Fibroblast of skin of back (primary cell): ENCODE measurements at regions not wholly inside any gene's neighbourhood (a gene's known extent, or its start where the extent isn't known, plus 50 kb on each side); places are given as distances from the start of the nearest gene placed in this dataset.
"Not testable (repeated sequence)": the region's sequence is repeated elsewhere in the genome, so short reads cannot be mapped to it uniquely, and the experiment has no call there.

Source experiments
- DNase-seq: peaks from one replicate; pipeline ENCODE4 v3.0.0-alpha.2; 2013

DNA sequence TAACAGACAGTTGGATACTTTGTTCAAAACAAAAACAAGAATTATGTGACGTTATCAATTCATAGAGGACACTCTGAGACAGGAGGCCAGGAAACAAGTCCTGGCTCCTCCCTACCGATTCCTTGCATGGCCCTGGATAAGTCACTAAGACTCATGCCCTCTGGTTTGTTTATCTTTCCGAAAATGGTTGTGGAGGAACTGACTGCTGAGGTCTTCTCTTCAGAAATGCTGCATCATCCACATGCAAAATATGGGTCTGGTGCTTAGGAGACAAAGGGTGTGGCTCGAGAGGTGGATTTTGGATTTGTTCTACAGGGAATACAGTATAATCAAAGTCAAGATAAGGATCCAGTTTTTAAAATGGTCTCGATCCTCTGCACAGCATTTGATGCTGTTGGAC is 130.9 kb downstream of the RELL1 start:
- no peak for DNase-seq

DNA sequence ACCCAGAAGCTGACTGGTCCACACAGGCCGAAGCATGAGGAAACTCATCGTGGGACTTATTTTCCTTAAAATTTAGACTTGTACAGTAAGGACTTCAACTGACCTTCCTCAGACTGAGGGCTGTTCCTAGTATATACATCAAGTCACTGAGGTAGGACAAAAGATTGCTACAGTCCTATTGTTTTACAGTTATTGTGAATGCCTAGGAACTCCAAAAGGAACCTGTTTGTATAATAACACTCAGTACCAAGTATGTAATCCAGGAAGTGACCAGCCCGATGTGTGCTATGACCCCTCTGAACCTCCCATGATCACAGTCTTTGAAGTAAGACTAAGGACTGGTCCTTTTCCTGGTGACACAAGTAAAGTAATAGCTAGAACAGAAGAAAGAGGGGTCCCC is 136.3 kb downstream of the RELL1 start:
- not testable (repeated sequence) for DNase-seq

DNA sequence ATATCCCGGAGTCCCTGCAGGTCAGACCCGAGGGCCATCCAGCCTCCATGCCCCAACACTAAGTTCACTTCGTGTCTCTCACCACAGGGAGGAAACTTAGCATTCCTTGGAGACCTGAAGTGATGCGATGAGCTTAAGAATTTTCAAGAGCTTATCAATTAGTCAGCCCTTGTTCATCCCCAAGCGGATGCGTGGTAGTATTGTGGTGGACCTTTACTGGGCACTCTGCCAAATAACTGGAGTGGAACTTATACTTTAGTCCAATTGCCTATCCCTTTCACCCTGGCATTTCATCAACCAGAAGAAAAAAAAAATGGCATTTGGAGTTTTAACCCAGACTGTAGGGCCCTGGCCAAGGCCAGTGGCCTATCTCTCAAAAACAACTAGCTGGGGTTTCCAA is 137.1 kb downstream of the RELL1 start:
- DNase-seq, result peak; percentile 61

DNA sequence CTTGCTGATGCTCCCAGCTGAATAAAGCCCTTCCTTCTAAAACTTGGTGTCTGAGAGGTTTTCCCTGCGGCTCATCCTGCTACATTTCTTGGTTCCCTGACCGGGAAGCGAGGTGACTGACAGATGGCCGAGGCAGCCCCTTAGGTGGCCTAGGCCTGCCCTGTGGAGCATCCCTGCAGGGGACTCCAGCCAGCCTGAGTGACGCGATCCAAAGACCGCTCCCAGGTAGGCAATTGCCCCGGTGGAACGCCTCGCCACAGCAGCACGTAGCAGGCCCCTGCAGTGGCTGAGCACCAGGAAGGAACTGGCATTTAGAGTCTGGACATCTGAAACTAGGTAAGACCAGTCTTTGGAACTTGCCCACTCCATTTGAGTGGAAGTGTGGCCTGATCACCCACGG is 139.6 kb downstream of the RELL1 start:
- no peak for DNase-seq

DNA sequence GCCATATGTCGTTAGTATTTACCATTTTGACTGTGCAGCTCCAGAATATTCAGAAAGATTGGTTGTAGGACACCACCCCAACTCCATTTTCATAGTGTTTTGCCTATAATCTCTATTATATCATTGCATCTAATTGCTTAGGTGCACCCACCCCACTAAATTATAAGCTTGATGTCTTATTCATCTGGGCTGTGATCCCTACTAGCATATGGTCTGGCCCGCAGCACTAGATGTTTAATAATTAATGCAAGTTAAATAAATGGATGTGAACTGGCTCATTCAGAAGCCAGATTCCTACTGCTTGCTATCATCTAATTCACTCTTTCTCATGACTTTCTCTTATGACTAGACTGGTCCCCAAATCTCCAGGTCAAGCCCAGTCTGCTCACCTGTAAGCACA is 143.5 kb downstream of the RELL1 start:
- DNase-seq, result no peak

DNA sequence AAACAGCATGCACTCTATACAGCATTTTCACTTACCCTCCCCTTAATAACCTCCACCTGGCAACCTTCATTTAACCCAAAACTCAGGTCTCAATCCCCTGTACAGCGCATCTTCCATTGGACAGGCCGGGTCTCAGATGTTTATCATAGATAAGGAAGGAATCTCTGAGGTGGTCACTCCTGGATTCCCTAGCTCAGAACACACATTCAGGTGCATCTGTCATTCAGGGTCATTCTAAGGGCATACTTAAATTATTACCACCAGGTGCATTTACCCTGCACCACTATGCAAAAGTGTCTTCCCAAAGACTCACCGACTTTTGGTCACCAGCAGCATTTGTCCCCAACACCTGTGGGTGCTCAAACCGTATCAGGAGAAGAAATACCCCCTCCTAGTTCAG is 144.2 kb downstream of the RELL1 start:
- no peak for DNase-seq

DNA sequence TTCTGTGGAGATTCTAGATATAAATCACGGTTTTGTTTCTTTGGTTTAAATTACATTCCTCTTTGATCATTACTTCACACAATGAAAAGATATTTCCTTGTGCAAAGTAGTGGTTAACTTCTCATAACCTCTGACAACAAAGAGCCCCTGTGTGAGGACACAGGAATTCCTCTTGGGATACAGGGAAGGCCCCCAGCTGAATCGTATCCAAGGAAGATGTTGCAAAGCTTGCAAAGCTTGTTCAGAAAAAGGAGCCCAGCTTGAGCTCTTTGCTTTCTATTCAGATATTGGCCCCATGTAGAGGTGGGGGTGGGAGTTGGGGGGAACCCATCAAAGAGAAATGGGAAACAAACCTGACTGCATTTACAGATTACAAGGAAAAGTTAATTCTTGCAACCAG is 145.7 kb downstream of the RELL1 start:
- DNase-seq, result no peak

DNA sequence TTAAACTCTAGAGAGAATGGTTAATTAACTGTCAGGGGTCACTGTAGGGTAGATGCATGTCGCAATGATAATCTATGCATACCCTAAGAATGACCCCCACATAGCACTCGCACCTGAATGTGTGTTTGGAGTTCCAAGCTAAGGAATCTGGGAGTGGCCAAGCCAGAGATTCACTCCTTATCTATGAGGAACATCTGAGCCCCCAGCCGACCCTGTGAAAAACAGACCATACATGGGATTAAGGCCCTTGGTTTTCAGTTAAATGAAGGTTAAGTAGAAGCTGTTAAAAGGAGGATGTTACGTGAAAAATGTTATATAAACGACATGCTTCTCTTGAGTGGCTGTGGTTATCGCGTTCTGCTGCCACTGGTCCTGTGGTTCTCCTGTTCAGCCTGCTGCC is 147.2 kb downstream of the RELL1 start:
- no peak for DNase-seq

DNA sequence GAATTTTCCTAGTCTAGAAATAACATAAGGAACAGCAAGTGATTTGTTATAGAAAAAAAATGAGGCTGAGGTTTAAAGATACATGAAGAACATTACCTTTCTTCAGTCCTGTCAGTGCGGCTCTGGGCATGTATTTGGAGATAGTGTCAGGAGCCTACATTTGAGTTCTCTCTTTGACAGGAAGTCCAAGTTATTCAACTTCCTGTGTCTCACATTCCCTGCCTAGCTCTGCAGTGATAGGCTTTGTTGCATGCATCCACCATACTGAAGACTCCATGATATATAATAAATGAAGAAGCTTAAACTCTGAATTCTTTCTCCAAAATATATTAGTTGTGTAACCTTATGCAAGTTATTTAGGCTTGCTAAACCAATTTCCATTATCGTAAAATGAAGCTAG is 148.7 kb downstream of the RELL1 start:
- no peak for DNase-seq

DNA sequence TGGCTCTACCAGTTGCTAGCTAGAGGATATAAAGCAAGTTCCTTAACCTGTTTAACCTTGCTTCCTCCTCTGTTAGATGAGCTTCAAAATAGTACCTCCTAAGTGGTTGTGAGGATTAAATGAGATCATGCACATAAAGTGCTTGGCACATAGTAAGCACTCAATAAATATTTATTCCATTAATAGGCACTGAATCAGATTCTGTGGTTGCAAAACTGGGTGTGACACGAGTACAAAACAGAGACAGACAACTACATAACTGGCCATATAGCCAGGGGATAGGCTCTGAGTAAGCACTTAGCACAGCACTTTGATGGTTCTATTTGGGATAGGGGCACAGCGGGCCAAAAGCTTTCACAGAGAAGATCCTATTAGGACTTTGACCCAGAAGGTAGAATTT is 150.3 kb downstream of the RELL1 start:
- DNase-seq, result no peak

DNA sequence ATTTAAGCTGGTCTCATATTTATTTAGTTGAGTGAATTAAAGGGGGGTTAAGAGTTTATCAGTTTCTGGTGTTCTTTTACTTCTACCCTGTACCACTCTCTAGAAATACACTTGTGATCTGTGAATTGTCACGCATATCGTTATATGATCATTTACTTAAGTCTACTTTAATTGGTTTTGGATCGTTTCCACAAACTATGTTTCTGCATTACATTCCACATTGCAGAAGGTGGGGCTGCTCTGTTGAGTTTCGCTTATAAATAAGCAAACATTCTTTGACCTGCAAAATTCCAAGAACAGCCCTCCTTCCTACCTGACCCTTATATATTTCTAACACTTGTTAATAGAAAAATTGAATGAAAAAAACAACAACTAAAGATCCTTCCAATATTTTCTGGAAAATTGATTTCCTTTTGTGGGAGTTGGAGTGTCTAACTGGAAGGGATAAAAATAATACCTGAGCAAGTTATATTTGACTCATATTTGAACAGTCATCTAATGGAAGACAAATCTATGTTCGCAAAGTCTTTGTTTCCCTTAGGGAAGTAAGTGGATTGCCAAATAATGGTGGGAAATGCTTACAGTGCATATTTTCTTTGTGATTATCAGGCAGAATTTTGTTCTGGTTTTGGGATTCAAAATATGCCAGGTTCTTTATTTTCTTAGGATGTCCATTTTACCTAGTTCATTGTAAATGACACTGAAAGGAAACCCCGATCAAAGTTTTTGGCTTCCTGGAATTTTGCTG is 152.7 kb downstream of the RELL1 start:
- DNase-seq, result no peak

DNA sequence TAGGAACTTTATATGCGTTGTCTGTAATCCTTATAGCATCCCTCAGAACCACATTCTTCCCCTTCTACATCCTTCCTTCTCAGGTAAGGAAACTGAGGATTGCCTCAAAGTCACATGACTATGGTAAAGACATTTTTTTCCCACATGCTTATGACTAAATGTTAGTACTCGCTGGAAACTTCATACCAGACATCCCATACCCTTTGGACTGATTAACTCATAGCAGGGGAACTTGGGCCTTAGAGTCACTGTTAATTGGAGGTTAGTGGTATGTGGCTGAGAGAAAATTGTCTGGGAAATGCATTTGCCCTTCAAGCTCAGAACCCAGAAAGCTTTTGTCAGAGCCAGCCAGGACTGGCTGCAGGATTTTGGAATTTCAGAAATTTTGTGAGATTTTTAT is 155.0 kb downstream of the RELL1 start:
- DNase-seq, result peak; percentile 6

DNA sequence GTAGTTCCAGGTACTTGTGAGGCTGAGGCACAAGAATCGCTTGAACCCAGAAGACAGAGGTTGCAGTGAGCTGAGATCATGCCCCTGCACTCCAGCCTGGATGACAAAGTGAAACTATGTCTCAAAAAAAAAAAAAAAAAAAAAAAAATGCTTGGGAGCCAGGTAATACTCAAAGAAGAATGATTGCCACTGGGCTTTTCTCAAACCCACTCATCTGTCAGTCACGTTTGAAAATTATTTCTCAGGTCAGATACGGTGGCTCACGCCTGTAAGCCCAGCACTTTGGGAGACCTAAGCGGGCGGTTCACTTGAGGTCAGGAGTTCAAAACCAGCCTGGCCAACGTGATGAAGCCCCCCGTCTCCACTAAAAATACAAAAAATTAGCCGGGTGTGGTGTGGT is 155.7 kb downstream of the RELL1 start:
- no peak for DNase-seq

DNA sequence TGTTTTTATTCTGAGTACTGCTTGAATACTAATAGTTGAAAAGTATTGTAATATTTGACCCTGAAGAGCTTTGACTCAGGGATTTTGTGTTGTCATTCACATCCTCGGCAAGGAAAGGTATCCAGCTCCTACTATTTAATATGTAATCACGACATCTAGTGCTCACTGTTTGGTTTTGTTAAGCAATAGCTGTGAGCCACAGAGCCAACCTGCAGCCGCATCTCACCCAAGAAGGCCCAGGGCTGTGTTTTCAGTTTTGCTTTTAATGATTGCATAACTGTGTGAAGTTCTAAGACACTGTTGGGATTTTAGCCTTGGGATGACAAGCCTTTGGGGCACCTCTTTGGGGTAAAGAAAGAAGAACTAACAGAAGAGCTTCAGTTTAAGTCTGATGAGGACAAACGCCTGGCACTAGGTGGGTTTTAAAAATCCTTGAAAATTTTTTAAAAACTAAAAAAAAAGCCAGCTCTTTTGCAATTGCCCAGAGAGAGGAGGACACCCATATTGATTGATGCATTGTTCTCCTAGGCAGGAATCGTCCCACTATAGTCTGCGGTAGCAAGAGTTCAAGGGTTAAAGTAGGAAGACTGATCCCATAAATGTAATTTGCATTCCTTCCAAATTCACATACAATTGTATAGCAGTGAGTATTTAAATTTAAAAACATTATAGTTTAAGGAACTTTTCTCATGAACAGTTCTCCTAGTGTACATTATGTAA is 157.8 kb downstream of the RELL1 start:
- no peak for DNase-seq

DNA sequence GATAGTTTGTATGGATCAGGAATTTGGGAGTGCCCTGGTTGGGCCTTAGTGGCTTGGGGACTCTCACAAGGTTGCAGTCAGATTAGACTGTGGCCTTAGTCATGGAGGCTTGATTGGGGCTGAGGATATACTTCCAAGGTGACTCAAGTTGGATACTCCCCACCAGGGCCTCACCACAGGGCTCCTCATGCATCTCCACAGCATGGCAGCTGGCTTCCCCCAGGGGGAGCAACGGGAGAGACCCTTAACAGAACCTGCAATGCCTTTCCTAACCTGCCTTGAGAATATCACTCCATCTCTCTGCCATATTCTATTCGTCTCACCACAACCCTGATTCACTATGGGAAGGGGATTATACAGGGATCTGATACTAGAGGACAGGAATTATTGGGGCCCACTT is 161.9 kb downstream of the RELL1 start:
- DNase-seq, result no peak

DNA sequence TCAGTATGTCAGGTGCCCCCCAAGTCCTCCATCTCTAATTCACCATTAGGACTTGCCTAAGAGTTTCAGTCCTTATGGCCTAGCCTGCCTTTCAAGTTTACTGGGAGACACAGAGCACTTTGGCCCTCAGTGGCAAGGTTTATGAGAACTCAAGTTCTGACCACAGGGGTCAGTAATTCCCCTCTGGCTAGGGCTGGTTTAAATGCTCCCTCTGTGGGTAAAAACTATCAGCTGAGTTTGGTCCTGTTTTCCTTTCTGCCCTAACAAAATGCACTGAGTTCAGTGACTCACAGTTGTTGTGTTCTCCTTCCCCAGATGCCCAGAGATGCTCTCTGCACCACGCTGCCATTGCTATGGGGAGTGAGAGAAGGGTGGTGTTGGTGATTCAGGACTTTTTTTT is 163.2 kb downstream of the RELL1 start:
- no peak for DNase-seq

DNA sequence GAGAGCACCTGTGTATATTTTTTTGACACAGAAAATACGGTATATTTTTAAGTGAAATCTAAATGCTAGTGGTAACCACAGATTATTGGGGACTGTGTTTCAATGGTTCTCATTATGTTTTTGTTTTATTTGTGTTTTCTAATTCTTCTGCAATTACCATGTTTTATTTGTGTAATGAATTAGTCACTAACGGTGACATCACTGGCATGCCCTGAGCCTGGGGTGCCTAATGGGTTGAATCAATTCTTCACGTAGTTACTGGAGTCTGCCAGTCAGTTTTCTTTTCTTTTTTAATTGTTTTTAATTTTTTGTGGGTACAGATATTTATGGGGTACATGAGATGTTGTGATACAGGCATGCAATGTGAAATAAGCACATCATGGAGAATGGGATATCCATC is 168.8 kb downstream of the RELL1 start:
- no peak for DNase-seq

DNA sequence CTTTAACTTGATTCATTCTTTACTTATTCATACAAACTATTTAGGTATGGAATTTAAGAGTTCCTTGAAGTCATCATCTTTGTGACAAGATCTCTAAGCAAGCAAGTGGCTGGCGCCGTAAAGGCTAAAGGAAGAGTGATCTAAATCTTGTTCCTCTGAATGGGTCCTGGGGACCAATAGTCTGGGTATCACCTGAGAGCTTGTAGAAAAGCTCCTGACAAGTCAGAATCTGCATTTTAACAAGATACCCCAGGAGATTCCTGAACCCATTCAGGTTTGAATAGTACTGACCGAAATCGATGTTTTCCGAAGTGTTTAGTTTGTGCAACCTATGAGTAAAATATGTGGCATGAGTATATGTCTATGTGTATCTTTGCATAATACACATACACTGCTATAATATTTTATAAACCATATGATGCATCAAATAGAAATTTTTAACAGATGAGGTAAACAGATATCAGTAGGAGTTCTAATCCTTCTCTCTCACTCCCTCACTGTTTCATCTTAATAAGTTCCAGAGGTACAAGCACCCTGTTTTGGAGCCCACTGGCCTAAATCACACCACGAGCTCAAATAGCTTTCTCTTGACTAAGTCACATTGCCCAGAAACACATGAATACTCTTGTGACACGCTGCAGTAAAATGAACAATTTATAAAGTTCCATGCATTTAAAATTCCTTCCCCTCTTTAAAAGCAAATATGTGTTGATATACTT is 170.0 kb downstream of the RELL1 start:
- peak; percentile 27 for DNase-seq

DNA sequence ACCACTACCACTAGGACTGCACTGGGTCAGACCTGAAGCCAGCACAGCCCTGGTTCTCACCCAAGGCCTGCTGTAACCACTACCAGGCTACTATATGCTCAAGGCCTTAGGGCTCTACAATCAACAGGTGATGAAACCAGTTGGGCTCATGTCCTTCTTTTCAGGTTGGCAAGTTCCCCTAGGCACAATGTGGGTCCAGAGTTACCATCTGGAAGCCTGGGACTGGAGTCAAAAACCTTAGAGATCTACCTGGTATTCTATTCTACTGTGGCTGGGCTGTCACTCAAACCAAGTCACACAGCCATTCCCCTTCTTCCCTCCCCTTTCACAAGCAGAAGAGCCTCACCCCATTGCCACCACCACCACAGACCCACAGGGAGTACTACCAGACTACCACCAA is 175.6 kb downstream of the RELL1 start:
- DNase-seq, result no peak

DNA sequence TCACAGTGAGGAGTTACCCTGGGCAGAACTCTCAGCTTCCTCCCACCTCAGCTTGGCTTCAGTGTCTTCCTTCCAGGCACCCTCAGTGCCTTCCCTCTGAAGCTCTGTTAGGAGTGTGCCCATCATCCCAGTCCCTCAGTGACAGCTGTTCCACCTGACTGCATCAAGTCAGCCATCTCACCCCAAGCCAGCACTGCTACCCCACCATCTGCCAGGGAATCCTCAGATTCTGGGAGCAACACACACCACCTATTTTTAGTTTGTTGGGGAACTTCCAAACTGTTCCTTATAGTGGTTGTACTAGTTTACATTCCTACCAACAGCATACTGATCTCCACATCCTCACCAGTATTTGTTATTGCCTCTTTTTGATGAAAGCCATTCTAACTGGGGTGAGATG is 182.9 kb downstream of the RELL1 start:
- DNase-seq, result no peak

DNA sequence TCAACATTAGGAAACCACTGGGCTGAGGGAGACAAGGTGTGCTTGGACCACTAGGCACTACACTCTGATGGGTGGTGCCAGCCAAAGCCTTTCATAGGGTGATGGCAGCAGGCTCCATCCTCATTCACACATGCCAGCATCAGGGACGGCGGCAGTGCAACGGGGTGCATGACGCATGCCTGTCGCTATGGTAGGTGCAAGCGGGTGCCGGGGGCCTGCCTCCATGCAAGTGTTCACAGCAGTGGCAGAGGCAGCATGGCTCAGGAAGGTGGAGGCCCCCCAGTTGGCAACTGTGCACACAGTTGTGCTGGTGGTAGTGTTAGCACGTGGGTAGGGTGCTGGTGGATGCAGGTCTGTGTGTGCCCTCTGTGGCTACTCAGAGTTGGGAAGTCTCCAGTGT is 184.1 kb downstream of the RELL1 start:
- no peak for DNase-seq
